Endothelial cell of umbilical vein (primary cell): ENCODE measurements at regions not wholly inside any gene's neighbourhood (a gene's known extent, or its start where the extent isn't known, plus 50 kb on each side); places are given as distances from the start of the nearest gene placed in this dataset.

ENCODE experiments used
- BruUV-seq: library from RNA; stranded (reverse); fragments of 400-500 nt; replicated peaks from 2 replicates; lab custom pipeline; 2021; lab: Mats Ljungman, UMichigan
- CTCF ChIA-PET: fragments of 300-600, 350-600 bp; sonication (Branson Sonifier 250); formaldehyde crosslinking; loops from one replicate; lab custom pipeline; 2021; ENCODE audit warnings: antibody characterized with exemption, inconsistent platforms; lab: Charles Lee
- POLR2A ChIA-PET: fragments of 300-600, 350-600 bp; sonication (Branson Sonifier 250); formaldehyde crosslinking; loops from one replicate; lab custom pipeline; 2021; ENCODE audit warnings: antibody characterized with exemption, inconsistent platforms; lab: Charles Lee
- DNase-seq: peaks from one replicate; pipeline ENCODE4 v3.0.0-alpha.2; 2011; ENCODE audit warnings: low read depth, low spot score
- FAIRE-seq: peaks from 2 replicates; lab custom pipeline; 2011; peaks lifted over from hg19 to GRCh38; lab: Jason Lieb, UNC
- H2AFZ ChIP-seq: 2 replicates; pipeline ENCODE4 v1.6.0; 2012; ENCODE audit warnings: low read depth, low read length, control low read depth, inconsistent platforms
- H3K27ac ChIP-seq: 2 replicates; pipeline ENCODE4 v1.5.1; 2011; ENCODE audit warnings: low read depth, mild to moderate bottlenecking, control low read depth, low read length, moderate library complexity; ENCODE audit not compliant: insufficient read depth
- H3K27me3 ChIP-seq, 2 experiments: 2 replicates each; pipeline versions ENCODE4 v1.6.0 to v1.6.1; 2011; ENCODE audit warnings: low read length in 2 of 2, mixed read lengths in 1 of 2; ENCODE audit not compliant: control insufficient read depth in 2 of 2, insufficient read depth in 2 of 2
- H3K36me3 ChIP-seq, 2 experiments: 2 replicates in 1 of 2; 3 replicates in 1 of 2; pipeline ENCODE4 v1.5.1; 2011; ENCODE audit warnings: low read length in 2 of 2, mild to moderate bottlenecking in 1 of 2, moderate library complexity in 1 of 2; ENCODE audit not compliant: control insufficient read depth in 2 of 2, insufficient read depth in 2 of 2; ENCODE audit errors: extremely low read depth in 1 of 2
- H3K4me1 ChIP-seq: 3 replicates; pipeline ENCODE4 v1.5.1; 2011; ENCODE audit warnings: mild to moderate bottlenecking, low read length; ENCODE audit not compliant: control insufficient read depth, insufficient read depth; ENCODE audit errors: extremely low read depth
- H3K4me2 ChIP-seq: 2 replicates; pipeline ENCODE4 v1.6.1; 2011; ENCODE audit warnings: low read length, control low read depth, mixed read lengths; ENCODE audit not compliant: insufficient read depth
- H3K4me3 ChIP-seq, 3 experiments: fragments of 200-600 bp in 1 of 3; sonication (generic), shearing (Covaris generic) in 1 of 3; replicated peaks in 1 of 3; 2 replicates each; pipeline ENCODE4 v1.5.1; 2011 to 2016; ENCODE audit warnings: control low read depth in 3 of 3, low read length in 3 of 3, mild to moderate bottlenecking in 2 of 3, inconsistent platforms in 1 of 3, low read depth in 1 of 3, moderate library complexity in 1 of 3; ENCODE audit not compliant: insufficient read depth in 1 of 3
- H3K79me2 ChIP-seq: 2 replicates; pipeline ENCODE4 v1.6.0; 2012; ENCODE audit warnings: low read length, inconsistent platforms; ENCODE audit not compliant: control insufficient read depth, insufficient read depth
- H3K9ac ChIP-seq: replicated peaks from 2 replicates; pipeline ENCODE3; 2011; ENCODE audit warnings: low read length, control low read depth; ENCODE audit not compliant: insufficient read depth; ENCODE audit errors: extremely low read depth
- H3K9me1 ChIP-seq: replicated peaks from 3 replicates; pipeline ENCODE4 v1.6.0; 2011; ENCODE audit warnings: mild to moderate bottlenecking, low read length; ENCODE audit not compliant: control insufficient read depth, insufficient read depth; ENCODE audit errors: extremely low read depth
- H3K9me3 ChIP-seq: replicated peaks from 2 replicates; pipeline ENCODE4 v1.5.1; 2012; ENCODE audit warnings: low read length, inconsistent platforms; ENCODE audit not compliant: control insufficient read depth, insufficient read depth
- H4K20me1 ChIP-seq: replicated peaks from 2 replicates; pipeline ENCODE3; 2011; ENCODE audit warnings: mild to moderate bottlenecking, low read length; ENCODE audit not compliant: control insufficient read depth, insufficient read depth; ENCODE audit errors: extremely low read depth
- EZH2 ChIP-seq: IDR thresholded peaks from 2 replicates; pipeline ENCODE4 v1.6.1; 2012; ENCODE audit warnings: borderline replicate concordance, low read depth, mild to moderate bottlenecking, moderate library complexity, low read length, inconsistent platforms; ENCODE audit not compliant: severe bottlenecking
- FOS ChIP-seq: IDR thresholded peaks from 2 replicates; pipeline ENCODE4 v1.6.1; 2011; ENCODE audit warnings: mild to moderate bottlenecking, low read length, moderate library complexity, borderline replicate concordance; ENCODE audit not compliant: insufficient read depth
- GATA2 ChIP-seq: IDR thresholded peaks from 2 replicates; pipeline ENCODE4 v1.7.0; 2011; ENCODE audit warnings: low read depth, mild to moderate bottlenecking, moderate library complexity, mixed read lengths, low read length; ENCODE audit not compliant: insufficient read length, insufficient read depth
- JUN ChIP-seq: IDR thresholded peaks from 2 replicates; pipeline ENCODE4 v1.6.1; 2011; ENCODE audit warnings: borderline replicate concordance, low read depth; ENCODE audit not compliant: insufficient read length, insufficient read depth
- MYC ChIP-seq: IDR thresholded peaks from one replicate; pipeline ENCODE4 v1.6.1; 2011; ENCODE audit warnings: mild to moderate bottlenecking, low read depth, low read length
- POLR2A ChIP-seq: IDR thresholded peaks from 2 replicates; pipeline ENCODE4 v1.6.1; 2012; ENCODE audit warnings: low read depth, mild to moderate bottlenecking, control low read depth, low read length
- POLR2AphosphoS5 ChIP-seq: IDR thresholded peaks from 2 replicates; pipeline ENCODE4 v1.6.1; 2012; ENCODE audit warnings: low read depth, mild to moderate bottlenecking, control low read depth, low read length, moderate library complexity; ENCODE audit not compliant: insufficient read depth
- dilution Hi-C: fragments of 300-500 bp; cut with MboI; formaldehyde crosslinking; loops from one replicate; pipeline ENCODE4 v1.15.0; 2019; ENCODE audit warnings: low sequenced_read_pairs; ENCODE audit not compliant: extremely low pct_ligation_motif_present
- intact Hi-C: fragments of 100-400 bp; cut with micrococcal nuclease; formaldehyde crosslinking; loops from one replicate; pipeline ENCODE4 v1.10.0; 2022
- TF ChIP-seq, protein P1 (sequence below), 2 donors: IDR thresholded peaks; 1 replicate in 1 of 2; 2 replicates in 1 of 2; pipeline ENCODE4 v1.5.1; 2011; ENCODE audit warnings: low read length in 2 of 2, mild to moderate bottlenecking in 2 of 2, moderate library complexity in 2 of 2, control low read depth in 1 of 2, inconsistent platforms in 1 of 2, low read depth in 1 of 2; ENCODE audit not compliant: insufficient read depth in 1 of 2; ENCODE audit errors: extremely low read depth in 1 of 2
- TF ChIP-seq, protein P2 (sequence below): IDR thresholded peaks from 2 replicates; pipeline ENCODE4 v1.6.1; 2011; ENCODE audit not compliant: insufficient read depth, insufficient read length

GRCh38 chr6:189676-190075 lies 102.6 kb upstream of the DUSP22 start:
- Histone ChIP-seq H3K4me1 (no peaks in the 10 kb centered on the region), H4K20me1 (no peaks in the 10 kb centered on the region), H3K79me2 (no peaks in the 10 kb centered on the region), H3K27me3 (no peaks in the 10 kb centered on the region), H3K4me2 (no peak overlapping the region), H3K36me3 (no peaks in the 10 kb centered on the region), H2AFZ (no peak overlapping the region), H3K27ac (no peak overlapping the region), H3K9ac (no peak overlapping the region), H3K4me3 (no peak overlapping the region), H3K9me3 (no peaks in the 10 kb centered on the region), H3K9me1 (no peaks in the 10 kb centered on the region)
- TF ChIP-seq JUN (no peak), POLR2AphosphoS5 (no peak), MYC (no peak), FOS (no peak), POLR2A (no peak), EZH2 (no peak), GATA2 (no peak)
- TF ChIP-seq, protein P1, sequence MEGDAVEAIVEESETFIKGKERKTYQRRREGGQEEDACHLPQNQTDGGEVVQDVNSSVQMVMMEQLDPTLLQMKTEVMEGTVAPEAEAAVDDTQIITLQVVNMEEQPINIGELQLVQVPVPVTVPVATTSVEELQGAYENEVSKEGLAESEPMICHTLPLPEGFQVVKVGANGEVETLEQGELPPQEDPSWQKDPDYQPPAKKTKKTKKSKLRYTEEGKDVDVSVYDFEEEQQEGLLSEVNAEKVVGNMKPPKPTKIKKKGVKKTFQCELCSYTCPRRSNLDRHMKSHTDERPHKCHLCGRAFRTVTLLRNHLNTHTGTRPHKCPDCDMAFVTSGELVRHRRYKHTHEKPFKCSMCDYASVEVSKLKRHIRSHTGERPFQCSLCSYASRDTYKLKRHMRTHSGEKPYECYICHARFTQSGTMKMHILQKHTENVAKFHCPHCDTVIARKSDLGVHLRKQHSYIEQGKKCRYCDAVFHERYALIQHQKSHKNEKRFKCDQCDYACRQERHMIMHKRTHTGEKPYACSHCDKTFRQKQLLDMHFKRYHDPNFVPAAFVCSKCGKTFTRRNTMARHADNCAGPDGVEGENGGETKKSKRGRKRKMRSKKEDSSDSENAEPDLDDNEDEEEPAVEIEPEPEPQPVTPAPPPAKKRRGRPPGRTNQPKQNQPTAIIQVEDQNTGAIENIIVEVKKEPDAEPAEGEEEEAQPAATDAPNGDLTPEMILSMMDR (IDR thresholded peaks at IDR 0.05; ENCODE audit: extremely low read depth in 1 of 2, insufficient read depth in 1 of 2, low read depth in 1 of 2, low read length in 2 of 2) = no peak
- TF ChIP-seq, protein P2, sequence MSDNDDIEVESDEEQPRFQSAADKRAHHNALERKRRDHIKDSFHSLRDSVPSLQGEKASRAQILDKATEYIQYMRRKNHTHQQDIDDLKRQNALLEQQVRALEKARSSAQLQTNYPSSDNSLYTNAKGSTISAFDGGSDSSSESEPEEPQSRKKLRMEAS = no peak
- ChIA-PET CTCF (interaction anchor here (0.8 to 7.6 kb wide), 8 partner anchors 12 to 1247 kb away, joined by 3 to 119 read pairs (median 6); no protein-coding TSS in a partner anchor), POLR2A (no interaction called here)
- FAIRE-seq (no peak), DNase-seq (no peak)
- BruUV-seq = no TSS peak
- intact Hi-C loops = loop anchor here (1.0 to 5.0 kb wide), 10 partner anchors 183 to 1207 kb away; partner anchors contain the start of gene IRF4
- dilution Hi-C loops = no loop called here
